GM12878 (cell line): ENCODE measurements at regions not wholly inside any gene's neighbourhood (a gene's known extent, or its start where the extent isn't known, plus 50 kb on each side); places are given as distances from the start of the nearest gene placed in this dataset.

ENCODE experiments used
- CREB1 ChIP-seq: IDR thresholded peaks from 2 replicates; pipeline ENCODE4 v1.6.1; 2012; ENCODE audit warnings: low read depth, mild to moderate bottlenecking, inconsistent platforms
- JUND ChIP-seq: IDR thresholded peaks from 2 replicates; pipeline ENCODE4 v1.6.1; 2012; ENCODE audit warnings: low read depth, mild to moderate bottlenecking, low read length, improper control_type of control experiment, moderate library complexity
- POLR2A ChIP-seq: IDR thresholded peaks from 2 replicates; pipeline ENCODE4 v1.6.1; 2011; ENCODE audit warnings: low read depth, mild to moderate bottlenecking, low read length
- POLR2AphosphoS5 ChIP-seq: IDR thresholded peaks from 2 replicates; pipeline ENCODE4 v1.6.1; 2011; ENCODE audit warnings: mild to moderate bottlenecking, low read length, inconsistent platforms
- RAD21 ChIP-seq: IDR thresholded peaks from 2 replicates; pipeline ENCODE4 v1.6.1; 2011; ENCODE audit warnings: mild to moderate bottlenecking, low read depth, low read length, moderate library complexity; ENCODE audit not compliant: insufficient read depth
- RFX5 ChIP-seq: IDR thresholded peaks from 2 replicates; pipeline ENCODE4 v1.6.1; 2011; ENCODE audit warnings: low read depth, low read length, improper control_type of control experiment
- ZNF274 ChIP-seq: IDR thresholded peaks from one replicate; pipeline ENCODE4 v1.8.0; 2011; ENCODE audit not compliant: insufficient read length, insufficient read depth
- TF ChIP-seq, protein P1 (sequence below), 3 experiments: IDR thresholded peaks in 2 of 3; conservative IDR thresholded peaks in 1 of 3; 2 replicates each; pipeline ENCODE4 v1.5.1; 2011; ENCODE audit warnings: low read depth in 3 of 3, low read length in 3 of 3, mild to moderate bottlenecking in 3 of 3, control low read depth in 2 of 3, moderate library complexity in 2 of 3, inconsistent platforms in 1 of 3, mixed read lengths in 1 of 3; ENCODE audit not compliant: control insufficient read depth in 2 of 3, insufficient read depth in 1 of 3; ENCODE audit errors: extremely low read depth in 1 of 3

DNA sequence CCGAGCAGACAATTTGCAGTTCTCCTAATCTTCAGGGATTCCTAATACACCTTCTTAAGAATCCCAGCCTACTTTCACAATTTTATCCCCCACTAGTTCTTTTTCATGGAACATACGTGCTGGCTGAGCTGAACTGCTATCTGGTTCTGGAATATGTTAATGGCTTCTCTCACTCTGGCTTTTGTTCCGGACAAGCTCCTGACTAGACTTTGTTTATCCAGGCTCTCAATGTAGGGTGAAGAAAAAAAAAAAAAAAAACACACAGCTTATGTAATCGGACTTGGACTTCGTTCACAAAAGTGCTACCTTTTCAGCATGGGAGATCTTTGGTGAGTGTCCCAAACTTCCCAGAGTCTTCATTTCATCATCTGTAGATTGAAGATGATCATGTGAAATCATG lies 555.4 kb upstream of the CPEB2 start:
- TF ChIP-seq RFX5: no peak
- TF ChIP-seq RAD21: no peak
- TF ChIP-seq, protein P1, sequence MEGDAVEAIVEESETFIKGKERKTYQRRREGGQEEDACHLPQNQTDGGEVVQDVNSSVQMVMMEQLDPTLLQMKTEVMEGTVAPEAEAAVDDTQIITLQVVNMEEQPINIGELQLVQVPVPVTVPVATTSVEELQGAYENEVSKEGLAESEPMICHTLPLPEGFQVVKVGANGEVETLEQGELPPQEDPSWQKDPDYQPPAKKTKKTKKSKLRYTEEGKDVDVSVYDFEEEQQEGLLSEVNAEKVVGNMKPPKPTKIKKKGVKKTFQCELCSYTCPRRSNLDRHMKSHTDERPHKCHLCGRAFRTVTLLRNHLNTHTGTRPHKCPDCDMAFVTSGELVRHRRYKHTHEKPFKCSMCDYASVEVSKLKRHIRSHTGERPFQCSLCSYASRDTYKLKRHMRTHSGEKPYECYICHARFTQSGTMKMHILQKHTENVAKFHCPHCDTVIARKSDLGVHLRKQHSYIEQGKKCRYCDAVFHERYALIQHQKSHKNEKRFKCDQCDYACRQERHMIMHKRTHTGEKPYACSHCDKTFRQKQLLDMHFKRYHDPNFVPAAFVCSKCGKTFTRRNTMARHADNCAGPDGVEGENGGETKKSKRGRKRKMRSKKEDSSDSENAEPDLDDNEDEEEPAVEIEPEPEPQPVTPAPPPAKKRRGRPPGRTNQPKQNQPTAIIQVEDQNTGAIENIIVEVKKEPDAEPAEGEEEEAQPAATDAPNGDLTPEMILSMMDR (IDR thresholded peaks at IDR 0.05 in 2 of 3, conservative IDR thresholded peaks at IDR 0.05 in 1 of 3; ENCODE audit: control insufficient read depth in 2 of 3, extremely low read depth in 1 of 3, insufficient read depth in 1 of 3, low read depth in 3 of 3, low read length in 3 of 3): no peak
- no peak for TF ChIP-seq ZNF274
- TF ChIP-seq JUND: no peak
- TF ChIP-seq POLR2AphosphoS5: no peak
- TF ChIP-seq POLR2A: no peak
- TF ChIP-seq CREB1: no peak
